GM21526 (cell line): ENCODE measurements at regions not wholly inside any gene's neighbourhood (a gene's known extent, or its start where the extent isn't known, plus 50 kb on each side); places are given as distances from the start of the nearest gene placed in this dataset.
"Not testable (repeated sequence)": the region's sequence is repeated elsewhere in the genome, so short reads cannot be mapped to it uniquely, and the experiment has no call there.

ENCODE experiments used
- ATAC-seq: cut with Tn5 transposase; IDR thresholded peaks from one replicate; pipeline ENCODE4 v1.9.1; 2021; ENCODE audit warnings: moderate library complexity; ENCODE audit not compliant: unreplicated experiment, low FRiP score

DNA sequence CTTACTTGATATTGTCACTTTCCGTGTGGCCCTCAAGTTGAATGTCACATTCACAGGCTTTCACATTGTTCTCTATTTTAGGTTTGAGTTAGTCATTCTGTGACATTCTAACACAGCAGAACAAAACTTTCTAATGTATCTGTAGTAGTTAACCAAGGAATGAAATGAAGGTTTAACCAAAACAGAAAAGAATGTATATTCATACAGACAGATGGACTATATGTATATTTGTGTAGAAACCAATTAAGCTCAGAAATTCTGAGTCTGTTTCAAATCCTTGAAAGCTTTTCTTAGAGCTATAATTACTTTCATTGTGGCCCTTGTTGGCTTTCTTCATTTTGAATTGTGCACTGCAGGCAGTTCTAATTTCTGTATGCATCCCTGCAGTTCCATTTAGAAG, 654.7 kb downstream of the LRRC70 start:
- ATAC-seq: no peak

DNA sequence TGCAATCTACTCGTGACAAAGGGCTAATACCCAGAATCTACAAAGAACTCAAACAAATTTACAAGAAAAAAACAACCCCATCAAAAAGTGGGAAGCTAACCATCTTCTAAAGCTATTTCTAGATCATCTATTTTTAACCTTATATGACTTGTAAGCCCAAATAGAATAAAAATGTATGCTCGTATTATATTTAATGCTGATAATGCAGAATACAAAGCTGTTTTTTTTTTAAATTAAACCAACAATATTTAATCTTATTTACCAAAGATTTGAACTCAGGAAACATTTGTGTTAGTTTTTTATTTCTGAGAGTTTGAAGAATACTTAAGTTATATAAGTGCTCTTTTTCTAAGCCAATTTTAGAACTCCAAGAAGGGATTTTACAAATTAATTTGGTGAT, 652.1 kb downstream of the LRRC70 start:
- ATAC-seq: no peak

DNA sequence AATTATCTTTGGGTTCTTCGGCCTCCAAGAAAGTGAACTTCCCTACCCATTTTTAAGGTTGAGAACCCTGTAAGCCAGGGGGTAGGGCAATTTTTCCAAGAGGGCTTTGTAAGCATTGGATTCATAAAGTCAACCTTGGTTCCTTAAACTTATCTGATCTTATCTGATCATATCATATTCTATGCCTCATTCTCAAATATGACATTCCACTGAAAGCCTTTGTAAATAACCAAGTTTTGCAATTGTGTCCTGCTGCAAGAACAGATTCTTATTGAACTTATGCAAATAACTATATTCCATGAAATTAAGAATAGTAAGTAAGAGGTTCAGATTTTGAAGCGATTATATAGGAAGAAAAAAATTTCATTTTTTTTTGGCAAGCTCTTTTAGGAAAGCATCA, 649.5 kb downstream of the LRRC70 start:
- ATAC-seq: no peak

DNA sequence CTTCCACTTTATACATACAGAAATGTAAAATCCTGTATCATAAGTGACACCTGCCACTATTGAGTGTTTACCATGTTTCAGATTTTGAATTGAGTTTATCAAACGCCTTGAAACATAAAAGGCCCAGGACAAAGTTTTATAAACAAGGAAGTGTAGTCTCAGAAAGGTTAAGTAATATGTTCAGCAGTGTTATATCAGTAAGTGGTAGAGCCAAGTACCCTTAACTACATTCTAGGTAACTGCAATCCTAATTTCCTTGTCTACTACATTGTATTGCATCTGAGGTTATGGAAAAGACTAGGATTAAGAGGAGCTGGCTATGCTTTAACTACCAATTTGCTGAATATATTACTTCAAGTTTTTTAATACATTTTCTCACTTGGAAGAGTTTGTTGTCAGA, 641.6 kb downstream of the LRRC70 start:
- no peak for ATAC-seq

DNA sequence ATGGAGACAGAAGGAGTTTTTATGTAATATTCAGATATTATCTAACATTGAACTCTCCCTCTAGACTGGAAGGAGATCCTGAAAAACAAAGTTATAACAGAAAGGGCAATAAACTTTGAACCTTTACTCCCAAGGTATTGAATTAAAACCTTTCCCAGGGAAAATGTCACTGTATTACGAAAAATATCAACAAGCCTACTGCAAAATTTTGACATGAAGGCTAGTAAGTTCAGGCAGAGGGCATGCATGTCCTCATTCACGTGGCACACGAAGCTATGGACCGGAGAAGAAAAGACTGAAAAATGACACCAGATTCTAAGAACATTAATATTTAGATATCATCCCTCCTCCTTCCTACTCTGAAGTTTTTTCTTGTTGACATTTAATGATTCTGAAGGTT, 638.8 kb downstream of the LRRC70 start:
- ATAC-seq: no peak

DNA sequence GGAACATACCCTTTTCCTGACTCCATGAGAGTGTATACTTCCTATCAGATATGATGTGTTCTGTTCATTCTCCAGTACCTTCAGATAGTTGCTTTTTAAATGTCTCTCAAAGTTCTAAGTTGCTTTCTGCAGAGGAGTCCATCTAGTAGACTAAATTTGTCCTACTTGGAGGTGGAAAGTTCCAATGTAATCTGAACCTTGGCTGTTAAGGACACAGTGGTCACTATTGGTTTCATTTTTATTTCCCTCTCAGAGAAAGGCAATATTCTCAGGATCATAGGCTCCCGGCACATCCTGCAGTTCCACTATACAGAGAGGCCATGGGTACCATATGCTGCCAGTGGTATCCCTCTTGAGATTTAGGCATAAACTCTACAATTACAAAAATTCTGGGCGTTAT, 634.6 kb downstream of the LRRC70 start:
- no peak for ATAC-seq

DNA sequence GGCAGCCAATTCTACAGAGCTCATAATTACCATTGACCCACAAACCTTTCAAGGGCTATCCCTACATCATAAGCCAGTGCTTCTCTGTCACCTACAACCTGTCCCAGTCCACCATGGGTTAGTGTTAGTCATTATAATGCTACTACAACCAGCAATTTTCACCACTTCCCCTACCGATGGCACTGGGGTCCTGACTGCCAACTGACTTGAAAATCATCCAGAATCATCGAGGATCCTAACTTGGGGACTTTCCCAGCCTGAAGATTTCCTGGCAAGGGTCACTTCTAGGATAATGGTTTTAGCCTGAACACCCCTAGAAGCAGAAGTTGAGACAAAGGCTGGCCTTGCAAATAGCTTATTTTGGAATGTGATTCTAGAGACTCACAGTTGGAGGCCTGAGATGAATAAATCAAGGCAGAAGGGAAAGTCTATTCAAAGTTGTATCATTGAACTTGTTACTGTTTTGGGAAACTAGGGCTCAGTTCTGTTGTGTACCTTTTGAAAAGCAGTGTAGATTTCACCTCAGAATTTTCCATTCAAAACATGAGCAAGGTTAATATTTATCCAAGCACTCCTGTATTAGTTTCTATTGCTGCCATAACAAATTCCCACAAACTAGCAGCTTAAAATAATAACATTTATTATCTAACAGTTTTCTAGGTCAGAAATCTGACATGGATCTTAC, 633.0 kb downstream of the LRRC70 start:
- ATAC-seq: no peak

DNA sequence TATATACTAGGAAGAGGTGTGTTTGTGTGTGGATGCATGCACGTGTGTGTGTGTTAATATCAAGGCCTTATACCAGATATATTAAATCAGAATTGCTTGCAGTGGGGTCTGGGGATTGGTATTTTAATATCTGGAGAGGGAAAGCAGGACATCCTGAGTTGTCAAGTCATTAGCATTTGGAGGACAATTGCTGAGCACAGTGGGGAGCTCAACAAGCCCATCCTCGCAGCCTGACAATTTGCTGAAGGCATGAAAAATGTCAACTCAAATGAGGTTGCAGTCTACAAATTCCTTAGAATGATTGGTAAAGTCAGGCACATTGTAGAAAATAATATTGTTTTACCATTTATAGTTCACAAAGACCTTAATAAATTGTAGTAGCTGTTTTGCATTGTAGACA, 627.4 kb downstream of the LRRC70 start:
- ATAC-seq: no peak

DNA sequence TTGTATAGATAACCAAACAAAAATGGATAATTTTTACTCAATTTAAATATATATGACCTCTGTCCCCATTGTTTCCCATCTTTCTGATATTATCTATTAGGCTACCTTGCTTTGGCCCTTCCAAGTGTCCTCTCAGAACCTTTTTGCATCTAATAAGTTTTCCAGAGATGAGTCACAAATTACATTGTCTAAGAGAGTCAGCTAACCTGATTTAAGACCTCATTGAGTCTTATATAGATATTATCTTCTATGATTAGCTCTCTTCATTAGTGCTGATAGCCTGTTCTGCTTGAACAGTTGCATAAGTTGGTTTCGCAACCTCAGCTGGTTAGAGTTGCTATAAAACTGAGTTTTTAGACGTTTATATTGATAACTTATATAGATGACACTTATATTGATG, 623.1 kb downstream of the LRRC70 start:
- ATAC-seq: no peak

DNA sequence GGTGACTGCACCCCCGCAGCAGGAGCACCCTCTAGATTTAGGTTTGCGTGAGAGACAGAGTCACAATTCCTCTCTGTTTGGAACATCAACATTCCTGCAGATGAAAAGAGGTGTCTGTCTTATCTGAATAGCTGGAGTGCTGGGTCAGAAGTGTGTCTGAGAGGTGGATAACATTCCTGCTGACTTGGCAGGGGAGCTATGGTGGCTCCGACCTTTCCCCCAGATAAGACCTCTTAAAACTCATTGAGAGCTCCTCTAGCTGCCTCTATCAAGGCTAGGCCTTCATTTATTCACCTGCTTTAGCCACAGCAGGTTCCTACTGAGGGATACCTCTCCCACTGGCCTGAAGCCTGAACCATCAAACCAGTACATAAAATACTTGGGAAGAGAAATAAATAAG, 615.5 kb downstream of the LRRC70 start:
- no peak for ATAC-seq

DNA sequence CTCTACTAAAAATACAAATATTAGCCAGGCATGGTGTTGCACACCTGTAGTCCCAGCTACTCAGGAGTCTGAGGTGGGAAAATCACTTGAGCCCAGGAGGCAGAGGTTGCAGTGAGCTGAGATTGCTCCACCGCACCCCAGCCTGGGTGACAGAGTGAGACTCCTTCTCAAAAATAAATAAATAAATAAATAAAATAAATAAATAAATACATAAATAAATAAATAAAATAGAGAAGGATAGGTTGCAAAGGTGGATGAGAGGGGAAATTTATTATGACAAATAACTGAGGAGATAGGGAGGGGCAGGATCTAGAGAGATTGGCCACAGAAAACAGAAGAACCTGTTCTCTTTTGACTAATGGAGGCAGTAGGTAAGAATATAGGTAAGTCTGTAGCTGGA, 601.6 kb downstream of the LRRC70 start:
- ATAC-seq: not testable (repeated sequence)

DNA sequence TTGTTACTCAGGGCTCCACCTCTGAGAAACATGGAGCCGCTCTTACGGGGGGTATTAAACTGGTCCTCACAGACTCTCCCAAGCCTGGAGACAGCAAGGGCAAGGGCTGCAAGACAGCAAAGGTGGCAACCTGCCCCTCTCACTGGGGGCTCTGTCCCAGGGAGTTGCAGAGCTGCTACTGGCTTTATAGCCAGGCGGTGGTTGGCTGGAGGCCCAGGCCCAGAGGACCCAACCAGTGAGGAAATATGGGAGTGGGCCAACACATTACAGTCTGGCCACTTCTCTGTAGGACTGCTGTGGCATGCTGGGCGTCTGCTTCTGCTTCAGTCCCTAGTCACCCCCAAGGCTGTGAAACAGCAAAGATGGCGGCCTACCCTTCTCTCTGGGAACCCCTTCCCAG, 597.2 kb downstream of the LRRC70 start:
- ATAC-seq: no peak

DNA sequence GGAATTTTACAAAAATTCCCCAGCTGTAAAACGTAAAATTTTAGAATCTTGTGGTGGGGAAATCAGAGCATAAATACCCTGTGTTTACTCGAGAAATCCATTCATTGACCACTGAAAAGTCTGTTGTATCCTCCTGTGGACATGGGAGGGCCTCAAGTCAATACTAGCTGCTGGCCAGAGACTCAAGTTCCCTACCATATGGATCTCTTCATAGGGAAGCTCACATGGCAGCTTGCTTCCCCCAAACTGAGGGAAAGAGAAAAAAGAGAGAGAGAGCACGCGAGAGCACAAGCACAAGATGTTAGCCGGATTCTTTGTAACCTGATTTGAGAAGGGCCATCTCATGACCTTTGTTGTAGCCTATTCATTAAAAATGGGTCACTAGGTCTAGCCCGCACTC, 591.9 kb downstream of the LRRC70 start:
- no peak for ATAC-seq

DNA sequence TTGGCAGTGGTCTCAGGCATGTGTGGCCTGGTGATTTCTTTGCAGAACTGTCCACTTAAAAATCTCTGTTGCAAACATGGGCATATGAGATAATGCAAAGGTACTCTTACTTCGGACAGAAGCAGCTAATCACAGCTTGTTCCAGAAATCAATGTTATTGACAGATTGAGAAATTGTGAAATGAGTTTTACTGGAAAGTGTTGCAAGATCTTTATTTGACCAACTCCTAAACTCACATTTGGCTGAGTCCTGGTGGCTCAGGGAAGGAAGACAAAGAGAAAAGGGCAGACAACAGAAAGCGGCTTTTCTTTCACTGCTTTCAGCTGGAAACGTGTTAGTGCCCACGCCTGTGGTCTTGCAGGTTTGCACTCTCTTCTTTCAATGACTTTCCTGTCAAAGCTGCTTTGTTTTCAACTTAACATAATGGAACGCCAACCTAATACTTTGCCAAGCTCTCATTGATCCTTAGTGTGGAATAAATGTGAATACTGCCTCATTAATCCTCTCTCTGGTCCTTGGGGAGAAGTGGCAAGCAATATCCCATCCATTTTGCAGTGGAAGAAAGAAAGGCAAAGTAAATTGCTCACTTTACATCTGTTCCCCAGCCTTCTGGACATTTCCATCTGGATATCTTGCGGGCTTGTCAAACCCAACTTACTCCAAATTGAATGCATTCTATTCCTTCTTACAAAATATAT, 586.4 kb downstream of the LRRC70 start:
- no peak for ATAC-seq

DNA sequence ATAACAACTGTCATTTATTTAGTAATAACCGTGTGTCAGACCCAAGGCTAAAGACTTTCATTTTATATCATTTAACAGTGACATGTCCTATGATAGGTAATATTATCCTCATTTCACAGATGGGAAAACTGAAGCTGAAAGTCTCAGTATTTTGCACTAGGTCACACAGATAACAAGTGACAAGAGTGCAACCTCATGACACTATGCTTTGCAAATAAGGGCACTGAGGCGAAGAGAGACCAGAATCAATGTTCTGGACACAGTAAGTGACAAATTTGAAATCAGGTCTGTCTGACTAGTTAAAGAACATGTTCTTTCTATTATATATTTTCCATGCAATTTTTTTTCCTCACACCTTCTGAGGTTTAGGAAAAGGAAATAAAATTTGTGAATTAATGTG, 585.7 kb downstream of the LRRC70 start:
- ATAC-seq: no peak

DNA sequence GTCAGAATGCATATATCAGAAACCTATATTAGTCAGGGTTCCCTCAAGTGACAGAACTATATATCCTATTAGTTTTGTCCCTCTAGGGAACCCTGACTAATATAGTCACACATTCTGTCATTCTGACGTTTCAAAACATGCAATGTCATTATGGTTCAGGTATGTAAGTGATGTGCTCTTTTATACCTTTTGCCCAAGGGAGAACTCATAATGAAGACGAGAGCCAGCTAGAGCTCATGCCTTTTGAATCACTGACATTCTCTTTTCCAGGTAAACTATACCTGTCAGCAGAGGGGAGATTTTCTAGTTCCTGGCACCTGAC, 576.7 kb downstream of the LRRC70 start:
- no peak for ATAC-seq

DNA sequence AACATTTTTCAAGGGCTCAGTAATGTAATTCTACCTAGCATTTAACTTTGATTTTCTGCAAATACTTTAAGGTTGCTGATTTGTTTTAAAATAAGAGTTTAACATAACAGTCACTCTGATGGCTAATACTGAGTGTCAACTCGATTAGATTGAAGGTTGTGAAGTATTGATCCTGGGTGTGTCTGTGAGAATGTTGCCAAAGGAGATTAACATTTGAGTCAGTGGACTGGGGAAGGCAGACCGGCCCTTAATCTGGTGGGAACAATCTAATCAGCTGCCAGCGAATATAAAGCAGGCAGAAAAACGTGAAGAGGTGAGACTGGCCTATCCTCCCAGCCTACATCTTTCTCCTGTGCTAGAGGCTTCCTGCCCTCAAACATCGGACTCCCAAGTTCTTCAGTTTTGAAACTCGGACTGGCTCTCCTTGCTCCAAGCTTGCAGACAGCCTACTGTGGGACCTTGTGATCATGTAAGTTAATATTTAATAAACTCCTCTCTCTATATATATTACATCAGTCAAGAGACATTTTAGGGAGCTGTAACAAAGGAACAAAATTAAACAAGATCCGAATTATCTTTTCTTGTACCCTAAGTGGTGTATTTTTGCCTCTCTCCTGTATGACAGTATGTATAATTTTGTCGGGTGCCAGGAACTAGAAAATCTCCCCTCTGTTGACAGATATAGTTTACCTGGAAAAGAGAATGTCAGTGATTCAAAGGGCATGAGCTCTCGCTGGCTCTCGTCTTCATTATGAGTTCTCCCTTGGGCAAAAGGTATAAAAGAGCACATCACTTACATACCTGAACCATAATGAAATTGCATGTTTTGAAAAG, 576.1 kb downstream of the LRRC70 start:
- ATAC-seq: no peak

DNA sequence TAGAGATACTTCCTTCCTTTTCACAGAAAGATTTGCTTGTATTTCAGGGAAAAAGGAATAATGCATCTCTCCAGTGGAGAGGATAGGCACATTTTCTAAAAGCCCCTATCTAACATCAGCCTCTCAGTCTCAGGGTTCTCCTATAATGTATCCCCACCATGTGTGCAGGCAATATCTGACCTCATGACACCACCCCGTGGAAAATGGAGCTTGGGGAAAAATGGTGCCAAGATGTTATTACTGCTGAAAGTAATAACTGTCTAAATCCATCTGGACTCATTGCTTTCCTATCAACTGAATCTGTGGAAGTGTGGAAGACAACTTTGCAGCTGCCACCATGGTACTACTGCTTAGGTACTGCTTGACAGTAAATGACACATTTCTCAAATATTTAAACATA, 574.3 kb downstream of the LRRC70 start:
- ATAC-seq: no peak

DNA sequence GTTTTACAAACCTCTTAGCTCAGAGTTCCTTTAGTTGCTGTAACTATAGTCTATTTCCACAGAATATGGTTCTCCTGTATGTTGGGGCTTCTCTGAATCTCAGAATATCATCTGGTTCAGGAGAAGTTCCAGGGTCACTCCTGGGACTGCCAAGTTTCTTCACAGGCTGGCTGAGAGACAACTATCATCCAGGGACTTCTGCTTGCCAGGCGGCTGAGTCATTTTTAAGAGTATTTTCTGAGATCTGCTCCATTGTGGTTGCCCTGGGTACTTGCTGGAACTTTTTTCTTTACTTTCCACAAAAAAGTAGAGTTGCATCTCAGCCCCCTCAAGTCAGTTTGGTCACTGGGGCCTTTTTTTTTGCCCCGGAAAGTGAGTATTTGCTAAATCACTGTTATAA, 566.5 kb downstream of the LRRC70 start:
- ATAC-seq: no peak

DNA sequence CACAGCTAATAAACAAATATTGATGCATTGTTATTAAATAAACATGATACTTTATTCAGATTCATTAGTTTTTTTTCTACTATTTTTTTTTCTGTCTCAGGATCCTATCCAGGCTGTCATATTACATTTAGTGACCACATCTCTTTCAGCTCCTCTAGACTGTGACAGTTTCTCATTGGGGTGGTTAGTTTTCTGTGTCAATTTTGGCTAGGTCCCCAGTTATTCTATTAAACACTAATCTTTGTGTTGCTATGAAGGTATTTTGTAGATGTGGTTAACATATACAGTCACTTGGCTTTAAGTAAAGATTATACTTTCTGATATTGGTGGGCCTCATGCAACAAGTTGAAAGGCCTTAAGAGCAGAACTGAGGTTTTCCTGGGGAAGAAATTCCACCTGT, 563.0 kb downstream of the LRRC70 start:
- ATAC-seq: no peak

DNA sequence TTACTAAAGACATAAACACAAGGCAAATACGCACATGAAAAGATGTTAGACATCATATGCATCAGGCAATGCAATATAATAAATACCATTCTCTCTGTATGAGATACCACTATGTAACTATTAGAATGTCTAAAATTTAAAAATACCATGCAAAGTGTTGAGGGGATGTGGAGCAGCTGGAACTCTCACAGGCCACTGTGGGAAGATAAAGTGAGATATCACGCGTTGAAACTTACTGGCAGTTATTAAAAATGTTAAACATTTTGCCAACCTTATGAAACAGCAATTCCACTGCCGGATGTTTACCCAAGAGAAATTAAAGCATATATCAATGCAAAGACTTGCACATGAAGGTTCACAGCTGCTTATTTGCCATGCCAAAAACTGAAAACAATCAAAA, 556.7 kb downstream of the LRRC70 start:
- no peak for ATAC-seq
